B cell (primary cell): ENCODE measurements at regions not wholly inside any gene's neighbourhood (a gene's known extent, or its start where the extent isn't known, plus 50 kb on each side); places are given as distances from the start of the nearest gene placed in this dataset.

Source experiments
- ATAC-seq: fragments of 200-7000 bp; cut with Tn5 transposase; one replicate; pipeline ENCODE4 v1.10.0; 2021; ENCODE audit warnings: low read depth, mild to moderate bottlenecking, moderate number of reproducible peaks, moderate library complexity
- CTCF ChIA-PET: fragments of 350-600 bp; sonication (Branson Sonifier 250); formaldehyde crosslinking; loops from one replicate; lab custom pipeline; 2021; ENCODE audit warnings: antibody characterized with exemption, inconsistent platforms; lab: Charles Lee
- POLR2A ChIA-PET: fragments of 350-600 bp; sonication (Branson Sonifier 250); formaldehyde crosslinking; loops from one replicate; lab custom pipeline; 2021; ENCODE audit warnings: antibody characterized with exemption; lab: Charles Lee
- DNase-seq: peaks from one replicate; pipeline ENCODE4 v3.0.0; 2013
- H2AFZ ChIP-seq: 2 replicates; pipeline ENCODE4 v1.6.1; 2012; ENCODE audit warnings: mild to moderate bottlenecking, low read depth, low read length; ENCODE audit not compliant: insufficient read depth, poor library complexity, severe bottlenecking
- H3K27ac ChIP-seq, 2 donors: 1 replicate in 1 of 2; 2 replicates in 1 of 2; pipeline ENCODE4 v1.5.1; 2012 to 2013; ENCODE audit warnings: low read length in 2 of 2, mild to moderate bottlenecking in 2 of 2, moderate library complexity in 1 of 2
- H3K27me3 ChIP-seq, 4 experiments: fragments of 200-600 bp in 1 of 4; sonication (generic) in 1 of 4; replicated peaks in 1 of 4; 1 replicate in 2 of 4; 2 replicates in 2 of 4; pipeline versions ENCODE4 v1.6.1 to v1.7.0; 2013 to 2016; ENCODE audit warnings: low read length in 3 of 4, mild to moderate bottlenecking in 2 of 4, mixed read lengths in 1 of 4, moderate library complexity in 1 of 4; ENCODE audit not compliant: insufficient read depth in 4 of 4, control insufficient read depth in 3 of 4; ENCODE audit errors: control extremely low read depth in 1 of 4
- H3K36me3 ChIP-seq, 2 experiments: replicated peaks in 1 of 2; 1 replicate in 1 of 2; 2 replicates in 1 of 2; pipeline versions ENCODE4 v1.6.1 to v1.7.1; 2013; ENCODE audit warnings: low read length in 1 of 2; ENCODE audit not compliant: insufficient read depth in 2 of 2, control insufficient read depth in 1 of 2; ENCODE audit errors: control extremely low read depth in 1 of 2, extremely low read depth in 1 of 2
- H3K4me1 ChIP-seq, 2 donors: fragments of 200-600 bp in 1 of 2; sonication (generic) in 1 of 2; 1 replicate in 1 of 2; 2 replicates in 1 of 2; pipeline versions ENCODE4 v1.5.1 to v1.6.1; 2013 to 2017; ENCODE audit warnings: low read length in 2 of 2; ENCODE audit not compliant: control insufficient read depth in 2 of 2, insufficient read depth in 2 of 2
- H3K4me2 ChIP-seq: replicated peaks from 2 replicates; pipeline ENCODE3; 2012; ENCODE audit warnings: mild to moderate bottlenecking, low read depth, low read length; ENCODE audit not compliant: poor library complexity, severe bottlenecking
- H3K4me3 ChIP-seq, 5 experiments: fragments of 200-600 bp in 1 of 5; sonication (generic) in 1 of 5; 1 replicate in 3 of 5; 2 replicates in 2 of 5; pipeline versions ENCODE4 v1.5.1 to v1.7.0; 2011 to 2016; ENCODE audit warnings: low read length in 4 of 5, mild to moderate bottlenecking in 4 of 5, low read depth in 2 of 5, control low read depth in 1 of 5, moderate library complexity in 1 of 5; ENCODE audit not compliant: insufficient read depth in 1 of 5; ENCODE audit errors: control extremely low read depth in 1 of 5, extremely low read depth in 1 of 5
- H3K79me2 ChIP-seq: fragments of 200-600 bp; sonication (generic); one replicate; pipeline ENCODE4 v1.6.0; 2016; ENCODE audit warnings: low read length; ENCODE audit not compliant: control insufficient read depth, insufficient read depth
- H3K9ac ChIP-seq: fragments of 200-600 bp; sonication (generic); 2 replicates; pipeline ENCODE4 v1.6.1; 2017; ENCODE audit warnings: mild to moderate bottlenecking, low read length, moderate library complexity
- H3K9me3 ChIP-seq, 3 donors: one replicate each; pipeline versions ENCODE4 v1.6.1 to v1.7.1; 2013; ENCODE audit warnings: low read length in 2 of 3; ENCODE audit not compliant: control insufficient read depth in 2 of 3, insufficient read depth in 1 of 3; ENCODE audit errors: control extremely low read depth in 1 of 3
- H4K20me1 ChIP-seq: 2 replicates; pipeline ENCODE4 v1.6.0; 2012; ENCODE audit warnings: mild to moderate bottlenecking, low read length; ENCODE audit not compliant: insufficient read depth, control insufficient read depth, poor library complexity, severe bottlenecking
- H3K27ac Mint-ChIP-seq: one replicate; pipeline ENCODE4 v1.8.0; 2021; ENCODE audit warnings: mixed read lengths
- H3K27me3 Mint-ChIP-seq: one replicate; pipeline ENCODE4 v1.8.0; 2021; ENCODE audit warnings: mixed read lengths
- H3K4me1 Mint-ChIP-seq: one replicate; pipeline ENCODE4 v1.8.0; 2021; ENCODE audit warnings: mixed read lengths
- H3K4me3 Mint-ChIP-seq: one replicate; pipeline ENCODE4 v1.8.0; 2021; ENCODE audit warnings: mixed read lengths
- H3K9me3 Mint-ChIP-seq: one replicate; pipeline ENCODE4 v1.8.0; 2022; ENCODE audit warnings: mixed read lengths; ENCODE audit not compliant: insufficient read depth
- CTCF ChIP-seq: fragments of 200-600 bp; IDR thresholded peaks from one replicate; pipeline ENCODE4 v1.8.0; 2022; ENCODE audit warnings: antibody characterized with exemption, mild to moderate bottlenecking
- EZH2 ChIP-seq: IDR thresholded peaks from 2 replicates; pipeline ENCODE4 v1.6.1; 2012; ENCODE audit warnings: borderline replicate concordance, low read depth, mild to moderate bottlenecking, moderate library complexity, low read length; ENCODE audit not compliant: insufficient read depth, poor library complexity, severe bottlenecking
- WGBS: methylation state at CpG from one replicate; pipeline ENCODE4 v1.1.5; 2013; ENCODE audit warnings: missing lambda C conversion rate; ENCODE audit not compliant: insufficient coverage; 5-methylcytosine and 5-hydroxymethylcytosine counted together
- intact Hi-C: fragments of 100-400 bp; cut with micrococcal nuclease; formaldehyde crosslinking; loops from one replicate; pipeline ENCODE4 v1.10.0; 2022

- Histone ChIP-seq H3K9ac (no peak overlapping the region), H3K27ac (no peak overlapping the region), H2AFZ (no peak overlapping the region), H3K27me3 (no peaks in the 10 kb centered on the region), H3K4me2 (no peak overlapping the region), H3K79me2 (no peaks in the 10 kb centered on the region), H4K20me1 (no peaks in the 10 kb centered on the region), H3K36me3 (no peaks in the 10 kb centered on the region), H3K4me3 (no peak overlapping the region), H3K4me1 (no peaks in the 10 kb centered on the region), H3K9me3 (no peaks in the 10 kb centered on the region)
- Mint-ChIP-seq H3K27ac (no peak overlapping the region), H3K4me1 (no peaks in the 10 kb centered on the region), H3K9me3 (peaks cover 5% of the 10 kb centered on the region), H3K27me3 (no peaks in the 10 kb centered on the region), H3K4me3 (no peak overlapping the region)
- intact Hi-C loops = no loop called here
- no peak for TF ChIP-seq CTCF
- TF ChIP-seq EZH2 = no peak
- ChIA-PET CTCF (interaction anchor here (1.6 kb wide), 1 partner anchor 9 kb away, joined by 3 read pairs; no protein-coding TSS in a partner anchor), POLR2A (no interaction called here)
- DNase-seq = no peak
- 50% methylated on average over 1 of the region's 1 CpG for WGBS
- ATAC-seq = no peak
Measured at GRCh38 chr5:115392611-115393010, 96.2 kb upstream of the CCDC112 start.

- 95% methylated on average over 4 of the region's 5 CpGs for WGBS
- ATAC-seq (no peak), DNase-seq (no peak)
- Histone ChIP-seq H3K79me2 (no peaks in the 10 kb centered on the region), H3K27me3 (no peaks in the 10 kb centered on the region), H3K4me2 (no peak overlapping the region), H3K9me3 (no peaks in the 10 kb centered on the region), H4K20me1 (no peaks in the 10 kb centered on the region), H3K4me3 (no peak overlapping the region), H3K4me1 (no peaks in the 10 kb centered on the region), H3K36me3 (no peaks in the 10 kb centered on the region), H2AFZ (no peak overlapping the region), H3K9ac (no peak overlapping the region), H3K27ac (no peak overlapping the region)
- TF ChIP-seq EZH2 (no peak), CTCF (no peak)
- POLR2A ChIA-PET = no interaction called here
- CTCF ChIA-PET = no interaction called here
- intact Hi-C loops = no loop called here
- Mint-ChIP-seq H3K27me3 (no peaks in the 10 kb centered on the region), H3K9me3 (peaks cover 5% of the 10 kb centered on the region), H3K4me1 (no peaks in the 10 kb centered on the region), H3K27ac (no peak overlapping the region), H3K4me3 (no peak overlapping the region)
Measured at GRCh38 chr5:115391780-115392179, 95.3 kb upstream of the CCDC112 start.
